H1 (cell line): ENCODE measurements at regions not wholly inside any gene's neighbourhood (a gene's known extent, or its start where the extent isn't known, plus 50 kb on each side); places are given as distances from the start of the nearest gene placed in this dataset.

Experiments
- CTBP2 ChIP-seq: IDR thresholded peaks from 2 replicates; pipeline ENCODE4 v1.7.0; 2011; ENCODE audit warnings: borderline replicate concordance, mild to moderate bottlenecking, moderate library complexity, mixed read lengths, low read length; ENCODE audit not compliant: insufficient read depth, insufficient read length
- EGR1 ChIP-seq: IDR thresholded peaks from 2 replicates; pipeline ENCODE4 v1.6.1; 2011; ENCODE audit warnings: low read depth, low read length, borderline replicate concordance
- USF2 ChIP-seq: IDR thresholded peaks from 2 replicates; pipeline ENCODE4 v1.6.1; 2011; ENCODE audit warnings: low read length, improper control_type of control experiment
- TF ChIP-seq, protein P1 (sequence below): fragments of 300-600 bp; sonication (generic); IDR thresholded peaks from 2 replicates; pipeline ENCODE4 v1.7.1; 2012; ENCODE audit warnings: low read length, moderate library complexity, mild to moderate bottlenecking, inconsistent platforms; ENCODE audit not compliant: insufficient replicate concordance
- TF ChIP-seq, protein P2 (sequence below): IDR thresholded peaks from 2 replicates; pipeline ENCODE4 v1.6.1; 2012; ENCODE audit warnings: inconsistent platforms

- TF ChIP-seq, protein P1, sequence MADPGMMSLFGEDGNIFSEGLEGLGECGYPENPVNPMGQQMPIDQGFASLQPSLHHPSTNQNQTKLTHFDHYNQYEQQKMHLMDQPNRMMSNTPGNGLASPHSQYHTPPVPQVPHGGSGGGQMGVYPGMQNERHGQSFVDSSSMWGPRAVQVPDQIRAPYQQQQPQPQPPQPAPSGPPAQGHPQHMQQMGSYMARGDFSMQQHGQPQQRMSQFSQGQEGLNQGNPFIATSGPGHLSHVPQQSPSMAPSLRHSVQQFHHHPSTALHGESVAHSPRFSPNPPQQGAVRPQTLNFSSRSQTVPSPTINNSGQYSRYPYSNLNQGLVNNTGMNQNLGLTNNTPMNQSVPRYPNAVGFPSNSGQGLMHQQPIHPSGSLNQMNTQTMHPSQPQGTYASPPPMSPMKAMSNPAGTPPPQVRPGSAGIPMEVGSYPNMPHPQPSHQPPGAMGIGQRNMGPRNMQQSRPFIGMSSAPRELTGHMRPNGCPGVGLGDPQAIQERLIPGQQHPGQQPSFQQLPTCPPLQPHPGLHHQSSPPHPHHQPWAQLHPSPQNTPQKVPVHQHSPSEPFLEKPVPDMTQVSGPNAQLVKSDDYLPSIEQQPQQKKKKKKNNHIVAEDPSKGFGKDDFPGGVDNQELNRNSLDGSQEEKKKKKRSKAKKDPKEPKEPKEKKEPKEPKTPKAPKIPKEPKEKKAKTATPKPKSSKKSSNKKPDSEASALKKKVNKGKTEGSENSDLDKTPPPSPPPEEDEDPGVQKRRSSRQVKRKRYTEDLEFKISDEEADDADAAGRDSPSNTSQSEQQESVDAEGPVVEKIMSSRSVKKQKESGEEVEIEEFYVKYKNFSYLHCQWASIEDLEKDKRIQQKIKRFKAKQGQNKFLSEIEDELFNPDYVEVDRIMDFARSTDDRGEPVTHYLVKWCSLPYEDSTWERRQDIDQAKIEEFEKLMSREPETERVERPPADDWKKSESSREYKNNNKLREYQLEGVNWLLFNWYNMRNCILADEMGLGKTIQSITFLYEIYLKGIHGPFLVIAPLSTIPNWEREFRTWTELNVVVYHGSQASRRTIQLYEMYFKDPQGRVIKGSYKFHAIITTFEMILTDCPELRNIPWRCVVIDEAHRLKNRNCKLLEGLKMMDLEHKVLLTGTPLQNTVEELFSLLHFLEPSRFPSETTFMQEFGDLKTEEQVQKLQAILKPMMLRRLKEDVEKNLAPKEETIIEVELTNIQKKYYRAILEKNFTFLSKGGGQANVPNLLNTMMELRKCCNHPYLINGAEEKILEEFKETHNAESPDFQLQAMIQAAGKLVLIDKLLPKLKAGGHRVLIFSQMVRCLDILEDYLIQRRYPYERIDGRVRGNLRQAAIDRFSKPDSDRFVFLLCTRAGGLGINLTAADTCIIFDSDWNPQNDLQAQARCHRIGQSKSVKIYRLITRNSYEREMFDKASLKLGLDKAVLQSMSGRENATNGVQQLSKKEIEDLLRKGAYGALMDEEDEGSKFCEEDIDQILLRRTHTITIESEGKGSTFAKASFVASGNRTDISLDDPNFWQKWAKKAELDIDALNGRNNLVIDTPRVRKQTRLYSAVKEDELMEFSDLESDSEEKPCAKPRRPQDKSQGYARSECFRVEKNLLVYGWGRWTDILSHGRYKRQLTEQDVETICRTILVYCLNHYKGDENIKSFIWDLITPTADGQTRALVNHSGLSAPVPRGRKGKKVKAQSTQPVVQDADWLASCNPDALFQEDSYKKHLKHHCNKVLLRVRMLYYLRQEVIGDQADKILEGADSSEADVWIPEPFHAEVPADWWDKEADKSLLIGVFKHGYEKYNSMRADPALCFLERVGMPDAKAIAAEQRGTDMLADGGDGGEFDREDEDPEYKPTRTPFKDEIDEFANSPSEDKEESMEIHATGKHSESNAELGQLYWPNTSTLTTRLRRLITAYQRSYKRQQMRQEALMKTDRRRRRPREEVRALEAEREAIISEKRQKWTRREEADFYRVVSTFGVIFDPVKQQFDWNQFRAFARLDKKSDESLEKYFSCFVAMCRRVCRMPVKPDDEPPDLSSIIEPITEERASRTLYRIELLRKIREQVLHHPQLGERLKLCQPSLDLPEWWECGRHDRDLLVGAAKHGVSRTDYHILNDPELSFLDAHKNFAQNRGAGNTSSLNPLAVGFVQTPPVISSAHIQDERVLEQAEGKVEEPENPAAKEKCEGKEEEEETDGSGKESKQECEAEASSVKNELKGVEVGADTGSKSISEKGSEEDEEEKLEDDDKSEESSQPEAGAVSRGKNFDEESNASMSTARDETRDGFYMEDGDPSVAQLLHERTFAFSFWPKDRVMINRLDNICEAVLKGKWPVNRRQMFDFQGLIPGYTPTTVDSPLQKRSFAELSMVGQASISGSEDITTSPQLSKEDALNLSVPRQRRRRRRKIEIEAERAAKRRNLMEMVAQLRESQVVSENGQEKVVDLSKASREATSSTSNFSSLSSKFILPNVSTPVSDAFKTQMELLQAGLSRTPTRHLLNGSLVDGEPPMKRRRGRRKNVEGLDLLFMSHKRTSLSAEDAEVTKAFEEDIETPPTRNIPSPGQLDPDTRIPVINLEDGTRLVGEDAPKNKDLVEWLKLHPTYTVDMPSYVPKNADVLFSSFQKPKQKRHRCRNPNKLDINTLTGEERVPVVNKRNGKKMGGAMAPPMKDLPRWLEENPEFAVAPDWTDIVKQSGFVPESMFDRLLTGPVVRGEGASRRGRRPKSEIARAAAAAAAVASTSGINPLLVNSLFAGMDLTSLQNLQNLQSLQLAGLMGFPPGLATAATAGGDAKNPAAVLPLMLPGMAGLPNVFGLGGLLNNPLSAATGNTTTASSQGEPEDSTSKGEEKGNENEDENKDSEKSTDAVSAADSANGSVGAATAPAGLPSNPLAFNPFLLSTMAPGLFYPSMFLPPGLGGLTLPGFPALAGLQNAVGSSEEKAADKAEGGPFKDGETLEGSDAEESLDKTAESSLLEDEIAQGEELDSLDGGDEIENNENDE = no peak
- no peak for TF ChIP-seq EGR1
- TF ChIP-seq CTBP2 = no peak
- TF ChIP-seq USF2 = no peak
- TF ChIP-seq, protein P2, sequence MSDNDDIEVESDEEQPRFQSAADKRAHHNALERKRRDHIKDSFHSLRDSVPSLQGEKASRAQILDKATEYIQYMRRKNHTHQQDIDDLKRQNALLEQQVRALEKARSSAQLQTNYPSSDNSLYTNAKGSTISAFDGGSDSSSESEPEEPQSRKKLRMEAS = no peak
Measured at GRCh38 chr7:155984028-155984580, 171.8 kb upstream of the SHH start (continued).
